ENCODE measurements at regions not wholly inside any gene's neighbourhood (a gene's known extent, or its start where the extent isn't known, plus 50 kb on each side); places are given as distances from the start of the nearest gene placed in this dataset.

- H3K4me3 ChIP-seq (replicated peaks; ENCODE audit: insufficient read depth, low read length): no peak overlapping the region
- no peak overlapping the region for H3K27ac ChIP-seq (replicated peaks)
- TF ChIP-seq REST (IDR thresholded peaks at IDR 0.05; ENCODE audit: insufficient replicate concordance, low read depth) (no peak), POLR2AphosphoS5 (IDR thresholded peaks at IDR 0.05; ENCODE audit: low read depth) (no peak), GABPA (IDR thresholded peaks at IDR 0.05; ENCODE audit: low read depth) (no peak), CTCF (IDR thresholded peaks at IDR 0.05; ENCODE audit: insufficient read depth, low read length) (no peak), SPI1 (IDR thresholded peaks at IDR 0.05; ENCODE audit: borderline replicate concordance, low read depth) (no peak)
- DNase-seq (ENCODE audit: low read depth in 1 of 2, low spot score in 1 of 2): no peak
- no peaks in the 10 kb centered on the region for H3K27me3 ChIP-seq (ENCODE audit: insufficient read depth, poor library complexity, severe bottlenecking)
Measured at GRCh38 chr4:107548211-107548905, 171.7 kb downstream of the PAPSS1 start.

- Histone ChIP-seq H3K27ac (replicated peaks) (no peak overlapping the region), H3K27me3 (ENCODE audit: insufficient read depth, poor library complexity, severe bottlenecking) (no peaks in the 10 kb centered on the region), H3K4me3 (replicated peaks; ENCODE audit: insufficient read depth, low read length) (no peak overlapping the region)
- DNase-seq (ENCODE audit: low read depth in 1 of 2, low spot score in 1 of 2): no peak
- TF ChIP-seq REST (IDR thresholded peaks at IDR 0.05; ENCODE audit: insufficient replicate concordance, low read depth): no peak
- TF ChIP-seq GABPA (IDR thresholded peaks at IDR 0.05; ENCODE audit: low read depth): no peak
- no peak for TF ChIP-seq POLR2AphosphoS5 (IDR thresholded peaks at IDR 0.05; ENCODE audit: low read depth)
- TF ChIP-seq SPI1 (IDR thresholded peaks at IDR 0.05; ENCODE audit: borderline replicate concordance, low read depth): no peak
- no peak for TF ChIP-seq CTCF (IDR thresholded peaks at IDR 0.05; ENCODE audit: insufficient read depth, low read length)
Measured at GRCh38 chr4:107546638-107547037, 173.4 kb downstream of the PAPSS1 start.

- TF ChIP-seq REST (IDR thresholded peaks at IDR 0.05; ENCODE audit: insufficient replicate concordance, low read depth): no peak
- TF ChIP-seq CTCF (IDR thresholded peaks at IDR 0.05; ENCODE audit: insufficient read depth, low read length): no peak
- no peak for TF ChIP-seq GABPA (IDR thresholded peaks at IDR 0.05; ENCODE audit: low read depth)
- no peak for TF ChIP-seq POLR2AphosphoS5 (IDR thresholded peaks at IDR 0.05; ENCODE audit: low read depth)
- no peak for TF ChIP-seq SPI1 (IDR thresholded peaks at IDR 0.05; ENCODE audit: borderline replicate concordance, low read depth)
- Histone ChIP-seq H3K4me3 (replicated peaks; ENCODE audit: insufficient read depth, low read length) (no peak overlapping the region), H3K27me3 (ENCODE audit: insufficient read depth, poor library complexity, severe bottlenecking) (no peaks in the 10 kb centered on the region), H3K27ac (replicated peaks) (no peak overlapping the region)
- no peak for DNase-seq (ENCODE audit: low read depth in 1 of 2, low spot score in 1 of 2)
Measured at GRCh38 chr4:107541511-107541910, 178.5 kb downstream of the PAPSS1 start.
